Umbilical cord (tissue), 1 donor: ENCODE measurements at regions not wholly inside any gene's neighbourhood (a gene's known extent, or its start where the extent isn't known, plus 50 kb on each side); places are given as distances from the start of the nearest gene placed in this dataset.

Source experiments
- DNase-seq: peaks from one replicate; pipeline ENCODE4 v3.0.0-alpha.2; 2015; ENCODE audit warnings: low spot score

- no peak for DNase-seq
These were observed 221.9 kb downstream of the CBLN4 start for GRCh38 chr20:55783381-55783780.

- no peak for DNase-seq
These were observed 222.4 kb downstream of the CBLN4 start for GRCh38 chr20:55782912-55783253.

GRCh38 chr20:55782224-55782911 is 223.0 kb downstream of the CBLN4 start:
- no peak for DNase-seq

GRCh38 chr20:55778796-55779195 is 226.5 kb downstream of the CBLN4 start:
- no peak for DNase-seq

- DNase-seq: no peak
These were observed 227.7 kb downstream of the CBLN4 start for GRCh38 chr20:55777641-55778040.

GRCh38 chr20:55776176-55776575 is 229.1 kb downstream of the CBLN4 start:
- no peak for DNase-seq

- no peak for DNase-seq
These were observed 230.7 kb downstream of the CBLN4 start for GRCh38 chr20:55774628-55775027.

GRCh38 chr20:55761797-55762196 is 243.5 kb downstream of the CBLN4 start:
- DNase-seq: no peak

GRCh38 chr20:55761100-55761499 is 244.2 kb downstream of the CBLN4 start:
- DNase-seq: peak; percentile 23

- no peak for DNase-seq
These were observed 244.7 kb downstream of the CBLN4 start for GRCh38 chr20:55760586-55760985.

- no peak for DNase-seq
These were observed 249.5 kb downstream of the CBLN4 start for GRCh38 chr20:55755861-55756260.

- DNase-seq: no peak
These were observed 249.9 kb downstream of the CBLN4 start for GRCh38 chr20:55755411-55755810.

GRCh38 chr20:55746723-55747122 is 258.6 kb downstream of the CBLN4 start:
- no peak for DNase-seq

- DNase-seq: no peak
These were observed 259.5 kb downstream of the CBLN4 start for GRCh38 chr20:55745840-55746239.

- no peak for DNase-seq
These were observed 260.4 kb downstream of the CBLN4 start for GRCh38 chr20:55744896-55745295.

- no peak for DNase-seq
These were observed 263.5 kb downstream of the CBLN4 start for GRCh38 chr20:55741801-55742200.

- DNase-seq: no peak
These were observed 265.2 kb downstream of the CBLN4 start for GRCh38 chr20:55740076-55740475.

GRCh38 chr20:55730321-55730720 is 275.0 kb downstream of the CBLN4 start:
- DNase-seq: no peak

GRCh38 chr20:55714736-55715135 is 290.6 kb downstream of the CBLN4 start:
- DNase-seq: peak; percentile 63

- DNase-seq: no peak
These were observed 291.2 kb downstream of the CBLN4 start for GRCh38 chr20:55714082-55714481.

GRCh38 chr20:55704458-55704857 is 300.9 kb downstream of the CBLN4 start:
- no peak for DNase-seq

- no peak for DNase-seq
These were observed 303.9 kb downstream of the CBLN4 start for GRCh38 chr20:55701467-55701866.

GRCh38 chr20:55696520-55696919 is 308.8 kb downstream of the CBLN4 start:
- peak; percentile 20 for DNase-seq

GRCh38 chr20:55693641-55694040 is 311.7 kb downstream of the CBLN4 start:
- DNase-seq: peak; percentile 42
